A673 (cell line): ENCODE measurements at regions not wholly inside any gene's neighbourhood (a gene's known extent, or its start where the extent isn't known, plus 50 kb on each side); places are given as distances from the start of the nearest gene placed in this dataset.

ENCODE experiments used
- BruUV-seq: library from RNA; stranded (reverse); fragments of 400-500 nt; replicated peaks from 2 replicates; lab custom pipeline; 2021; lab: Mats Ljungman, UMichigan
- CTCF ChIA-PET: fragments of 300-600 bp; sonication (Branson Sonifier 250); formaldehyde crosslinking; loops from one replicate; lab custom pipeline; 2022; ENCODE audit warnings: antibody characterized with exemption; lab: Charles Lee
- POLR2A ChIA-PET: fragments of 300-600 bp; sonication (Branson Sonifier 250); formaldehyde crosslinking; loops from one replicate; lab custom pipeline; 2022; ENCODE audit warnings: antibody characterized with exemption; ENCODE audit not compliant: low non-redundant PET; lab: Charles Lee
- DNase-seq: peaks from one replicate; pipeline ENCODE4 v3.0.0-alpha.2; 2015; ENCODE audit warnings: low spot score
- H3K27ac ChIP-seq: fragments of 200-600 bp; sonication (generic); 2 replicates; pipeline ENCODE4 v1.5.1; 2016; ENCODE audit warnings: mixed run types, low read depth, mild to moderate bottlenecking, mixed read lengths, antibody characterized with exemption, low read length; ENCODE audit not compliant: poor library complexity, severe bottlenecking
- H3K27me3 ChIP-seq: fragments of 200-600 bp; sonication (generic); replicated peaks from 2 replicates; pipeline ENCODE4 v1.6.1; 2017; ENCODE audit warnings: mixed run types, low read depth, mild to moderate bottlenecking, mixed read lengths, antibody characterized with exemption, low read length; ENCODE audit not compliant: insufficient read depth, poor library complexity
- H3K36me3 ChIP-seq: fragments of 200-600 bp; sonication (generic); 2 replicates; pipeline ENCODE4 v1.6.1; 2016; ENCODE audit warnings: mixed run types, mild to moderate bottlenecking, mixed read lengths, antibody characterized with exemption, low read length; ENCODE audit not compliant: insufficient read depth, poor library complexity, severe bottlenecking
- H3K4me1 ChIP-seq: fragments of 200-600 bp; sonication (generic); 2 replicates; pipeline ENCODE4 v1.6.1; 2017; ENCODE audit warnings: mixed run types, mild to moderate bottlenecking, mixed read lengths, antibody characterized with exemption, low read length; ENCODE audit not compliant: insufficient read depth, poor library complexity, severe bottlenecking
- H3K4me3 ChIP-seq: fragments of 200-600 bp; sonication (generic); 2 replicates; pipeline ENCODE4 v1.5.1; 2016; ENCODE audit warnings: low read depth, mixed run types, mild to moderate bottlenecking, mixed read lengths, low read length; ENCODE audit not compliant: poor library complexity, severe bottlenecking
- H3K9me3 ChIP-seq: fragments of 200-600 bp; sonication (generic); 2 replicates; pipeline ENCODE4 v1.6.1; 2016; ENCODE audit warnings: mixed run types, low read depth, mild to moderate bottlenecking, mixed read lengths, antibody characterized with exemption, low read length; ENCODE audit not compliant: poor library complexity, severe bottlenecking
- CTCF ChIP-seq: fragments of 300-800, 200-600 bp; sonication (generic); conservative IDR thresholded peaks from 2 replicates; pipeline ENCODE4 v1.5.1; 2017; ENCODE audit warnings: low read depth, mild to moderate bottlenecking, antibody characterized with exemption, low read length, moderate library complexity, mixed read lengths
- EZH2 ChIP-seq: fragments of 200-600 bp; sonication (generic); IDR thresholded peaks from 2 replicates; pipeline ENCODE4 v1.6.1; 2017; ENCODE audit warnings: borderline replicate concordance, low read depth, mild to moderate bottlenecking, mixed read lengths, antibody characterized with exemption, low read length; ENCODE audit not compliant: poor library complexity, severe bottlenecking
- intact Hi-C: fragments of 100-400 bp; cut with micrococcal nuclease; formaldehyde crosslinking; loops from one replicate; pipeline ENCODE4 v1.10.0; 2022; ENCODE audit not compliant: unreplicated experiment

DNA sequence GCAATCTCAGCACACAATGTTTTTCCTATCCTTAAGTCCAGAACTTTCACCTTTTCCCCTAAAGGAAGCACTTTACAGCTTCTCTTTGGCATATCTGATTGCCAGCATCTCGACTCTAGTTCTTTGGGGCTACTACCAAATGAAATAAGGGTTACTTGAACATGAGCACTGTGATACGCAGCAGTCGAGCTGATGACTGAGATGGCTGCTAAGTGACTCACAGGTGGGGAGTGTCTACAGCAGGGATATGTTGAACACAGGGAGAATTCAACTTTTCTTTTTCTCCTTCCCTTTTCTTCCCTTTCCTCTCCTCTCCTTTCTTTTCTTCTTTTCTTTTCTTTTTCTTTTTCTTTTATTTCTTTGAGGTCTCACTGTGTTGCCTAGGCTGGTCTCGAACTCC lies 334.8 kb downstream of the MAF start:
- BruUV-seq = no TSS peak
- DNase-seq = no peak
- no peaks in the 10 kb centered on the region for H3K36me3 ChIP-seq
- no peak overlapping the region for H3K27ac ChIP-seq
- H3K4me3 ChIP-seq = no peak overlapping the region
- H3K9me3 ChIP-seq = no peaks in the 10 kb centered on the region
- peaks cover 3% of the 10 kb centered on the region for H3K27me3 ChIP-seq
- CTCF ChIA-PET = no interaction called here
- POLR2A ChIA-PET = no interaction called here
- H3K4me1 ChIP-seq = no peaks in the 10 kb centered on the region
- TF ChIP-seq CTCF = no peak
- TF ChIP-seq EZH2 = no peak
- intact Hi-C loops = no loop called here

GRCh38 chr16:79265196-79265595 lies 335.3 kb downstream of the MAF start:
- POLR2A ChIA-PET = no interaction called here
- H3K9me3 ChIP-seq = no peaks in the 10 kb centered on the region
- H3K4me3 ChIP-seq = no peak overlapping the region
- no peak for TF ChIP-seq CTCF
- no peak for TF ChIP-seq EZH2
- DNase-seq = no peak
- H3K27me3 ChIP-seq = peaks cover 3% of the 10 kb centered on the region
- CTCF ChIA-PET = no interaction called here
- H3K36me3 ChIP-seq = no peaks in the 10 kb centered on the region
- no peaks in the 10 kb centered on the region for H3K4me1 ChIP-seq
- no peak overlapping the region for H3K27ac ChIP-seq
- BruUV-seq = no TSS peak
- intact Hi-C loops = no loop called here

GRCh38 chr16:79264237-79265109 lies 336.1 kb downstream of the MAF start:
- no peaks in the 10 kb centered on the region for H3K9me3 ChIP-seq
- H3K27me3 ChIP-seq = peaks cover 3% of the 10 kb centered on the region
- no peak for TF ChIP-seq CTCF
- no peak for TF ChIP-seq EZH2
- DNase-seq = no peak
- ChIA-PET POLR2A (no interaction called here), CTCF (no interaction called here)
- no peak overlapping the region for H3K27ac ChIP-seq
- H3K4me3 ChIP-seq = no peak overlapping the region
- no TSS peak for BruUV-seq
- H3K4me1 ChIP-seq = no peaks in the 10 kb centered on the region
- no peaks in the 10 kb centered on the region for H3K36me3 ChIP-seq
- intact Hi-C loops = no loop called here
